Nephron progenitor cell (in vitro differentiated cells): ENCODE measurements at regions not wholly inside any gene's neighbourhood (a gene's known extent, or its start where the extent isn't known, plus 50 kb on each side); places are given as distances from the start of the nearest gene placed in this dataset.
A peak's percentile ranks its signal among the peaks of the same experiment; 100 is the strongest.

Experiments used
- DNase-seq: peaks from one replicate; pipeline ENCODE4 v3.0.0; 2021
- H3K27ac Mint-ChIP-seq: 2 replicates; pipeline ENCODE4 v1.8.0; 2021; ENCODE audit warnings: mild to moderate bottlenecking, moderate library complexity, mixed read lengths
- H3K27me3 Mint-ChIP-seq: 2 replicates; pipeline ENCODE4 v1.8.0; 2021; ENCODE audit warnings: mild to moderate bottlenecking, low read depth, mixed read lengths; ENCODE audit not compliant: poor library complexity
- H3K36me3 Mint-ChIP-seq: 2 replicates; pipeline ENCODE4 v1.8.0; 2021; ENCODE audit warnings: low read depth, mixed read lengths
- H3K4me1 Mint-ChIP-seq: 2 replicates; pipeline ENCODE4 v1.8.0; 2021; ENCODE audit warnings: mixed read lengths
- H3K4me3 Mint-ChIP-seq: 2 replicates; pipeline ENCODE4 v1.8.0; 2021; ENCODE audit warnings: mild to moderate bottlenecking, moderate library complexity, mixed read lengths
- H3K9me3 Mint-ChIP-seq: 2 replicates; pipeline ENCODE4 v1.8.0; 2021; ENCODE audit warnings: mild to moderate bottlenecking, moderate library complexity, mixed read lengths
- CTCF ChIP-seq: fragments of 200-600 bp; sonication (generic); IDR thresholded peaks from 2 replicates; pipeline ENCODE4 v1.5.0; 2021; ENCODE audit warnings: antibody characterized with exemption

GRCh38 chr2:199130501-199130900 is 327.2 kb downstream of the SATB2 start:
- Mint-ChIP-seq H3K9me3 (no peaks in the 10 kb centered on the region), H3K4me1 (peaks cover 33% of the 10 kb centered on the region), H3K27me3 (no peaks in the 10 kb centered on the region), H3K27ac (peak overlapping the region; percentile 90), H3K4me3 (no peak overlapping the region), H3K36me3 (no peaks in the 10 kb centered on the region)
- no peak for TF ChIP-seq CTCF
- DNase-seq: no peak

GRCh38 chr2:199128476-199129229 is 329.1 kb downstream of the SATB2 start:
- Mint-ChIP-seq H3K4me3 (no peak overlapping the region), H3K27ac (no peak overlapping the region), H3K36me3 (no peaks in the 10 kb centered on the region), H3K4me1 (peaks cover 24% of the 10 kb centered on the region), H3K27me3 (no peaks in the 10 kb centered on the region), H3K9me3 (no peaks in the 10 kb centered on the region)
- DNase-seq: no peak
- no peak for TF ChIP-seq CTCF

GRCh38 chr2:199119796-199120195 is 337.9 kb downstream of the SATB2 start:
- DNase-seq: no peak
- H3K9me3 Mint-ChIP-seq: no peaks in the 10 kb centered on the region
- no peak for TF ChIP-seq CTCF
- H3K4me3 Mint-ChIP-seq: no peak overlapping the region
- peaks cover 2% of the 10 kb centered on the region for H3K27me3 Mint-ChIP-seq
- no peaks in the 10 kb centered on the region for H3K36me3 Mint-ChIP-seq
- peaks cover 29% of the 10 kb centered on the region for H3K4me1 Mint-ChIP-seq
- H3K27ac Mint-ChIP-seq: no peak overlapping the region

GRCh38 chr2:199118673-199119112 is 339.0 kb downstream of the SATB2 start:
- Mint-ChIP-seq H3K9me3 (no peaks in the 10 kb centered on the region), H3K4me3 (no peak overlapping the region), H3K36me3 (no peaks in the 10 kb centered on the region), H3K27me3 (peaks cover 2% of the 10 kb centered on the region), H3K27ac (peak overlapping the region; percentile 62), H3K4me1 (peaks cover 29% of the 10 kb centered on the region)
- TF ChIP-seq CTCF: no peak
- DNase-seq: no peak

- no peaks in the 10 kb centered on the region for H3K36me3 Mint-ChIP-seq
- peaks cover 24% of the 10 kb centered on the region for H3K4me1 Mint-ChIP-seq
- no peak for TF ChIP-seq CTCF
- peaks cover 2% of the 10 kb centered on the region for H3K27me3 Mint-ChIP-seq
- H3K27ac Mint-ChIP-seq: peak overlapping the region; percentile 16
- no peaks in the 10 kb centered on the region for H3K9me3 Mint-ChIP-seq
- no peak overlapping the region for H3K4me3 Mint-ChIP-seq
- no peak for DNase-seq
These were observed 342.6 kb downstream of the SATB2 start for GRCh38 chr2:199115169-199115568.

GRCh38 chr2:199113111-199113510 is 344.6 kb downstream of the SATB2 start:
- no peaks in the 10 kb centered on the region for H3K9me3 Mint-ChIP-seq
- peaks cover 4% of the 10 kb centered on the region for H3K4me1 Mint-ChIP-seq
- DNase-seq: no peak
- H3K27me3 Mint-ChIP-seq: peaks cover 2% of the 10 kb centered on the region
- no peak overlapping the region for H3K4me3 Mint-ChIP-seq
- H3K27ac Mint-ChIP-seq: no peak overlapping the region
- H3K36me3 Mint-ChIP-seq: no peaks in the 10 kb centered on the region
- no peak for TF ChIP-seq CTCF
